ENCODE measurements at regions not wholly inside any gene's neighbourhood (a gene's known extent, or its start where the extent isn't known, plus 50 kb on each side); places are given as distances from the start of the nearest gene placed in this dataset.

- no peak for TF ChIP-seq SIN3A (IDR thresholded peaks at IDR 0.05; ENCODE audit: low read depth)
- TF ChIP-seq EZH2phosphoT487 (IDR thresholded peaks at IDR 0.05; ENCODE audit: borderline replicate concordance): no peak
- no peak for TF ChIP-seq CTCF (IDR thresholded peaks at IDR 0.05 in 2 of 3, conservative IDR thresholded peaks at IDR 0.05 in 1 of 3; ENCODE audit: borderline replicate concordance in 1 of 3, insufficient read depth in 1 of 3, low read depth in 2 of 3, low read length in 2 of 3)
- no peak for TF ChIP-seq ATF3 (IDR thresholded peaks at IDR 0.05)
- no peak for TF ChIP-seq POLR2AphosphoS5 (IDR thresholded peaks at IDR 0.05; ENCODE audit: low read depth, low read length)
- TF ChIP-seq SP1 (IDR thresholded peaks at IDR 0.05; ENCODE audit: low read depth): no peak
- no peak for TF ChIP-seq POLR2A (IDR thresholded peaks at IDR 0.05; ENCODE audit: borderline replicate concordance, extremely low read depth, insufficient read depth, insufficient read length)
- TF ChIP-seq RAD21 (IDR thresholded peaks at IDR 0.05; ENCODE audit: low read depth): no peak
- no peak for TF ChIP-seq TCF7L2 (IDR thresholded peaks at IDR 0.05; ENCODE audit: borderline replicate concordance, extremely low read depth, insufficient read depth, insufficient read length)
- TF ChIP-seq REST (IDR thresholded peaks at IDR 0.05; ENCODE audit: low read depth): no peak
- no peak for TF ChIP-seq ZBTB33 (IDR thresholded peaks at IDR 0.05; ENCODE audit: extremely low read depth, insufficient replicate concordance, low read length)
These were observed 90.3 kb upstream of the DUSP10 start for GRCh38 chr1:221832151-221832550.

Data from HCT116 (cell line).